IMR-90 (cell line): ENCODE measurements at regions not wholly inside any gene's neighbourhood (a gene's known extent, or its start where the extent isn't known, plus 50 kb on each side); places are given as distances from the start of the nearest gene placed in this dataset.

Experiments used
- ATAC-seq: fragments of 200-7000 bp; cut with Tn5 transposase; 2 replicates; pipeline ENCODE4 v1.9.1; 2020; ENCODE audit warnings: low read depth, mild to moderate bottlenecking, moderate library complexity
- BruUV-seq: library from RNA; stranded (reverse); fragments of 400-500 nt; replicated peaks from 2 replicates; lab custom pipeline; 2021; lab: Mats Ljungman, UMichigan
- CTCF ChIA-PET: fragments of 300-600 bp; formaldehyde crosslinking; extraction: SDS; loops from one replicate; lab custom pipeline; 2021; ENCODE audit warnings: antibody characterized with exemption; lab: Yijun Ruan, JAX
- POLR2A ChIA-PET: fragments of 300-600 bp; sonication (Branson Sonifier 250); formaldehyde crosslinking; loops from one replicate; lab custom pipeline; 2022; ENCODE audit warnings: antibody characterized with exemption; ENCODE audit not compliant: unreplicated experiment; lab: Charles Lee
- DNase-seq: peaks from one replicate; pipeline ENCODE4 v3.0.0; 2013
- H2AFZ ChIP-seq: replicated peaks from 2 replicates; pipeline ENCODE3; 2013; ENCODE audit warnings: low read length, mild to moderate bottlenecking; ENCODE audit not compliant: poor library complexity
- H2AK5ac ChIP-seq: 2 replicates; pipeline ENCODE4 v1.6.1; 2013; ENCODE audit warnings: low read depth, low read length, inconsistent platforms
- H2AK9ac ChIP-seq: replicated peaks from 2 replicates; pipeline ENCODE3; 2013; ENCODE audit warnings: mild to moderate bottlenecking, low read depth, low read length, moderate library complexity; ENCODE audit not compliant: poor library complexity
- H2BK120ac ChIP-seq: 2 replicates; pipeline ENCODE4 v1.6.1; 2013; ENCODE audit warnings: low read depth, low read length, inconsistent platforms
- H2BK15ac ChIP-seq: 3 replicates; pipeline ENCODE4 v1.6.1; 2013; ENCODE audit warnings: low read depth, low read length, inconsistent platforms
- H2BK20ac ChIP-seq: 2 replicates; pipeline ENCODE4 v1.6.1; 2013; ENCODE audit warnings: low read depth, mild to moderate bottlenecking, inconsistent platforms, low read length, moderate library complexity
- H2BK5ac ChIP-seq: 2 replicates; pipeline ENCODE4 v1.6.1; 2013; ENCODE audit warnings: mild to moderate bottlenecking, low read depth, low read length, inconsistent platforms; ENCODE audit not compliant: poor library complexity, severe bottlenecking
- H3K14ac ChIP-seq: replicated peaks from 2 replicates; pipeline ENCODE4 v1.6.1; 2013; ENCODE audit warnings: low read depth, low read length, inconsistent platforms
- H3K18ac ChIP-seq: 2 replicates; pipeline ENCODE4 v1.6.1; 2013; ENCODE audit warnings: low read depth, low read length, control low read depth
- H3K23ac ChIP-seq: 2 replicates; pipeline ENCODE4 v1.6.1; 2013; ENCODE audit warnings: low read depth, low read length, inconsistent platforms
- H3K27ac ChIP-seq: 2 replicates; pipeline ENCODE4 v1.5.1; 2013; ENCODE audit warnings: mild to moderate bottlenecking, control low read depth, low read length; ENCODE audit not compliant: insufficient read depth
- H3K27me3 ChIP-seq: 2 replicates; pipeline ENCODE4 v1.6.1; 2013; ENCODE audit warnings: low read length; ENCODE audit not compliant: control insufficient read depth, insufficient read depth
- H3K36me3 ChIP-seq: 2 replicates; pipeline ENCODE4 v1.6.1; 2013; ENCODE audit warnings: low read length, mixed read lengths; ENCODE audit not compliant: control insufficient read depth, insufficient read depth
- H3K4ac ChIP-seq: 2 replicates; pipeline ENCODE4 v1.6.1; 2013; ENCODE audit warnings: low read depth, low read length, inconsistent platforms
- H3K4me1 ChIP-seq: 2 replicates; pipeline ENCODE4 v1.6.1; 2013; ENCODE audit warnings: low read length, mixed read lengths; ENCODE audit not compliant: control insufficient read depth, insufficient read depth
- H3K4me2 ChIP-seq: 2 replicates; pipeline ENCODE4 v1.6.1; 2013; ENCODE audit warnings: low read depth, mild to moderate bottlenecking, control low read depth, low read length, moderate library complexity
- H3K4me3 ChIP-seq: 2 replicates; pipeline ENCODE4 v1.5.1; 2013; ENCODE audit warnings: low read depth, mild to moderate bottlenecking, control low read depth, low read length, moderate library complexity; ENCODE audit not compliant: insufficient read depth
- H3K56ac ChIP-seq: 2 replicates; pipeline ENCODE4 v1.6.1; 2013; ENCODE audit warnings: low read length, inconsistent platforms; ENCODE audit not compliant: insufficient read depth; ENCODE audit errors: extremely low read depth
- H3K79me1 ChIP-seq, 2 experiments: 2 replicates each; pipeline ENCODE4 v1.6.1; 2013; ENCODE audit warnings: low read length in 2 of 2, inconsistent platforms in 1 of 2, low read depth in 1 of 2
- H3K9ac ChIP-seq: 2 replicates; pipeline ENCODE4 v1.6.1; 2013; ENCODE audit warnings: low read depth, low read length, control low read depth
- H3K9me1 ChIP-seq: 2 replicates; pipeline ENCODE4 v1.6.1; 2013; ENCODE audit warnings: low read length, inconsistent platforms; ENCODE audit not compliant: insufficient read depth
- H3K9me3 ChIP-seq: 2 replicates; pipeline ENCODE4 v1.6.1; 2013; ENCODE audit warnings: low read length; ENCODE audit not compliant: control insufficient read depth, insufficient read depth
- H4K20me1 ChIP-seq: 2 replicates; pipeline ENCODE4 v1.6.1; 2013; ENCODE audit warnings: low read length, inconsistent platforms; ENCODE audit not compliant: insufficient read depth
- H4K5ac ChIP-seq: 2 replicates; pipeline ENCODE4 v1.6.1; 2013; ENCODE audit warnings: mild to moderate bottlenecking, low read depth, low read length, control low read depth
- H4K8ac ChIP-seq, 2 experiments: 2 replicates each; pipeline ENCODE4 v1.6.1; 2013; ENCODE audit warnings: low read depth in 2 of 2, low read length in 2 of 2, control low read depth in 1 of 2, inconsistent platforms in 1 of 2
- H4K91ac ChIP-seq: 2 replicates; pipeline ENCODE4 v1.6.1; 2013; ENCODE audit warnings: low read depth, low read length, inconsistent platforms; ENCODE audit not compliant: insufficient read depth
- CEBPB ChIP-seq: IDR thresholded peaks from 2 replicates; pipeline ENCODE4 v1.6.1; 2012; ENCODE audit warnings: low read depth, low read length, improper control_type of control experiment
- WGBS, 2 experiments: methylation state at CpG; one replicate each; pipeline versions ENCODE4 v1.1.5 to v1.1.7; 2013; ENCODE audit warnings: missing lambda C conversion rate in 2 of 2; ENCODE audit not compliant: insufficient read length in 1 of 2; ENCODE audit errors: extremely low coverage in 2 of 2; 5-methylcytosine and 5-hydroxymethylcytosine counted together
- dilution Hi-C: fragments of 300-500 bp; cut with HindIII; formaldehyde crosslinking; loops from one replicate; pipeline ENCODE4 v1.14.3; 2018; ENCODE audit warnings: low sequenced_read_pairs; ENCODE audit not compliant: unreplicated experiment
- in situ Hi-C: fragments of 300-500 bp; cut with MboI; formaldehyde crosslinking; loops from 3 replicates; pipeline ENCODE4 v1.14.3; 2019; ENCODE audit warnings: low sequenced_read_pairs, inconsistent platforms, mixed read lengths
- intact Hi-C: fragments of 100-400 bp; cut with micrococcal nuclease; formaldehyde crosslinking; loops from 2 replicates; pipeline ENCODE4 v1.10.0; 2022
- TF ChIP-seq, protein P1 (sequence below): fragments of 150-350 bp; IDR thresholded peaks from 2 replicates; pipeline ENCODE4 v1.6.1; 2017; ENCODE audit warnings: mild to moderate bottlenecking, antibody characterized with exemption, low read length, low read depth

GRCh38 chr17:77358801-77359200 is 218.0 kb downstream of the SEC14L1 start:
- no peak overlapping the region for H3K4ac ChIP-seq
- no peak overlapping the region for H2AK9ac ChIP-seq
- H3K9ac ChIP-seq, result no peak overlapping the region
- ATAC-seq, result no peak
- H3K56ac ChIP-seq, result no peak overlapping the region
- no peaks in the 10 kb centered on the region for H3K36me3 ChIP-seq
- 77% methylated on average over 4 of the region's 7 CpGs; no CpG with 5 or more reads in 1 of the 2 experiments for WGBS, 2 experiments
- no peak overlapping the region for H2BK15ac ChIP-seq
- no peak for DNase-seq
- peaks cover 42 to 87% of the 10 kb centered on the region in 2 experiments for H3K79me1 ChIP-seq
- H4K5ac ChIP-seq, result no peak overlapping the region
- intact Hi-C loops, result no loop called here
- no peak overlapping the region for H3K4me3 ChIP-seq
- no peak overlapping the region for H2BK120ac ChIP-seq
- BruUV-seq, result no TSS peak
- H3K27me3 ChIP-seq, result no peaks in the 10 kb centered on the region
- no peak overlapping the region for H3K14ac ChIP-seq
- H2AK5ac ChIP-seq, result 0 out of 2 replicates have a peak overlapping the region, but pooled peaks have one; percentile 20
- CTCF ChIA-PET, result no interaction called here
- H3K4me1 ChIP-seq, result peaks cover 34% of the 10 kb centered on the region
- dilution Hi-C loops, result no loop called here
- H3K23ac ChIP-seq, result no peak overlapping the region
- no peak overlapping the region for H3K18ac ChIP-seq
- no peak overlapping the region for H3K27ac ChIP-seq
- no peaks in the 10 kb centered on the region for H3K9me3 ChIP-seq
- POLR2A ChIA-PET, result interaction anchor here (0.6 kb wide), 1 partner anchor 8 kb away, joined by 3 read pairs; no protein-coding TSS in a partner anchor
- H3K4me2 ChIP-seq, result no peak overlapping the region
- peaks cover 9% of the 10 kb centered on the region for H4K20me1 ChIP-seq
- H2BK5ac ChIP-seq, result no peak overlapping the region
- H4K8ac ChIP-seq, result no peak overlapping the region
- H4K91ac ChIP-seq, result no peak overlapping the region
- no peak overlapping the region for H2BK20ac ChIP-seq
- in situ Hi-C loops, result no loop called here
- peaks cover 31% of the 10 kb centered on the region for H3K9me1 ChIP-seq
- no peak for TF ChIP-seq CEBPB
- TF ChIP-seq, protein P1, sequence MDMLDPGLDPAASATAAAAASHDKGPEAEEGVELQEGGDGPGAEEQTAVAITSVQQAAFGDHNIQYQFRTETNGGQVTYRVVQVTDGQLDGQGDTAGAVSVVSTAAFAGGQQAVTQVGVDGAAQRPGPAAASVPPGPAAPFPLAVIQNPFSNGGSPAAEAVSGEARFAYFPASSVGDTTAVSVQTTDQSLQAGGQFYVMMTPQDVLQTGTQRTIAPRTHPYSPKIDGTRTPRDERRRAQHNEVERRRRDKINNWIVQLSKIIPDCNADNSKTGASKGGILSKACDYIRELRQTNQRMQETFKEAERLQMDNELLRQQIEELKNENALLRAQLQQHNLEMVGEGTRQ, result no peak
- no peak overlapping the region for H2AFZ ChIP-seq
